Spleen (tissue), 7 donors: ENCODE measurements at regions not wholly inside any gene's neighbourhood (a gene's known extent, or its start where the extent isn't known, plus 50 kb on each side); places are given as distances from the start of the nearest gene placed in this dataset.

Source experiments
- POLR2A ChIP-seq, 3 donors: fragments of 450-650 bp; IDR thresholded peaks; one replicate each; pipeline ENCODE4 v1.5.1; 2017; ENCODE audit warnings: antibody characterized with exemption in 3 of 3, mild to moderate bottlenecking in 1 of 3
- TF ChIP-seq, protein P1 (sequence below), 11 experiments: fragments of 200-600 bp in 7 of 11; fragments of 450-650 bp in 4 of 11; sonication (generic) in 4 of 11; IDR thresholded peaks in 8 of 11; conservative IDR thresholded peaks in 3 of 11; 1 replicate in 7 of 11; 2 replicates in 4 of 11; pipeline versions ENCODE4 v1.4.0 to v1.8.0; 2016 to 2021; ENCODE audit warnings: antibody characterized with exemption in 11 of 11, inconsistent platforms in 4 of 11, mild to moderate bottlenecking in 1 of 11
- donor health status: DM: no; HTN: no; CAD: no; lungs with moderate emphysema.
- donor health status: DM: no; HTN: no; CAD: no.
- donor health status: DM: no; HTN: no; CAD: no.

DNA sequence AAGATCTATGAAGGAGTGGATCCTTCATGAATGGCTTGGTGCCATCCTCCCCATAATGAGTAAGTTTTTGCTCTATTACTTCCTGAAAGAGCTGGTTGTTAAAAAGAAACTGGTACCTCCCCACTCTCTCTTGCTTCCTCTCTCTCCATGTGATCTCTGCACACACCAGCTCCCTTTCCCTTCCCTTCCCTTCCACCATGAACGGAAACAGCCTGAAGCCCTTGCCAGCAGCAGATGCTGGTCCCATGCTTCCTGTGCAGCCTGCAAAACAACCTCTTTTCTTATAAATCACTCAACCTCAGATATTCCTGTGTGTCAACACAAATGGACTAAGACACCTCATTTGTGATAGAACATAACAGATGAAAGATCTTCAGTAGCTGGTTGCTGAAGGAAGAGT is 303.5 kb upstream of the ACVR2A start:
- no peak for TF ChIP-seq POLR2A (IDR thresholded peaks at IDR 0.05)
- TF ChIP-seq, protein P1, sequence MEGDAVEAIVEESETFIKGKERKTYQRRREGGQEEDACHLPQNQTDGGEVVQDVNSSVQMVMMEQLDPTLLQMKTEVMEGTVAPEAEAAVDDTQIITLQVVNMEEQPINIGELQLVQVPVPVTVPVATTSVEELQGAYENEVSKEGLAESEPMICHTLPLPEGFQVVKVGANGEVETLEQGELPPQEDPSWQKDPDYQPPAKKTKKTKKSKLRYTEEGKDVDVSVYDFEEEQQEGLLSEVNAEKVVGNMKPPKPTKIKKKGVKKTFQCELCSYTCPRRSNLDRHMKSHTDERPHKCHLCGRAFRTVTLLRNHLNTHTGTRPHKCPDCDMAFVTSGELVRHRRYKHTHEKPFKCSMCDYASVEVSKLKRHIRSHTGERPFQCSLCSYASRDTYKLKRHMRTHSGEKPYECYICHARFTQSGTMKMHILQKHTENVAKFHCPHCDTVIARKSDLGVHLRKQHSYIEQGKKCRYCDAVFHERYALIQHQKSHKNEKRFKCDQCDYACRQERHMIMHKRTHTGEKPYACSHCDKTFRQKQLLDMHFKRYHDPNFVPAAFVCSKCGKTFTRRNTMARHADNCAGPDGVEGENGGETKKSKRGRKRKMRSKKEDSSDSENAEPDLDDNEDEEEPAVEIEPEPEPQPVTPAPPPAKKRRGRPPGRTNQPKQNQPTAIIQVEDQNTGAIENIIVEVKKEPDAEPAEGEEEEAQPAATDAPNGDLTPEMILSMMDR (IDR thresholded peaks at IDR 0.05 in 8 of 11, conservative IDR thresholded peaks at IDR 0.05 in 3 of 11) = no peak
